Colonic mucosa (tissue), 4 donors: ENCODE measurements at regions not wholly inside any gene's neighbourhood (a gene's known extent, or its start where the extent isn't known, plus 50 kb on each side); places are given as distances from the start of the nearest gene placed in this dataset.

Experiments
- DNase-seq: peaks from one replicate; pipeline ENCODE4 v3.0.0-alpha.2; 2020
- H3K27ac ChIP-seq: fragments of 200-600 bp; one replicate; pipeline ENCODE4 v1.8.0; 2021
- H3K27me3 ChIP-seq: fragments of 200-600 bp; one replicate; pipeline ENCODE4 v1.8.0; 2021
- H3K36me3 ChIP-seq: fragments of 200-600 bp; one replicate; pipeline ENCODE4 v1.8.0; 2021
- H3K4me1 ChIP-seq: fragments of 200-600 bp; one replicate; pipeline ENCODE4 v1.8.0; 2021; ENCODE audit warnings: mild to moderate bottlenecking
- H3K4me3 ChIP-seq: fragments of 200-600 bp; one replicate; pipeline ENCODE4 v1.8.0; 2021
- H3K9ac ChIP-seq, 2 donors: one replicate each; pipeline ENCODE4 v1.7.0; 2013; ENCODE audit warnings: control low read depth in 2 of 2, low read depth in 2 of 2, low read length in 2 of 2
- H3K9me3 ChIP-seq: fragments of 200-600 bp; one replicate; pipeline ENCODE4 v1.8.0; 2021
- CTCF ChIP-seq: fragments of 200-600 bp; IDR thresholded peaks from one replicate; pipeline ENCODE4 v1.8.0; 2022; ENCODE audit warnings: antibody characterized with exemption, mild to moderate bottlenecking
- intact Hi-C: fragments of 100-400 bp; cut with DNase I; formaldehyde crosslinking; loops from one replicate; pipeline ENCODE4 v1.14.1; 2022
- donor health status: healthy.
- donor health status: DM: no; HTN: no; CAD: no.
- donor health status: DM: no; HTN: no; CAD: no.

GRCh38 chr17:83014297-83014696, 65.1 kb upstream of the METRNL start:
- intact Hi-C loops: no loop called here
- no peak for TF ChIP-seq CTCF
- no peak for DNase-seq
- H3K9me3 ChIP-seq: no peaks in the 10 kb centered on the region
- no peak overlapping the region for H3K27ac ChIP-seq
- no peak overlapping the region for H3K4me3 ChIP-seq
- H3K9ac ChIP-seq: no peak overlapping the region
- H3K4me1 ChIP-seq: no peaks in the 10 kb centered on the region
- no peaks in the 10 kb centered on the region for H3K36me3 ChIP-seq
- no peaks in the 10 kb centered on the region for H3K27me3 ChIP-seq

GRCh38 chr17:83014940-83015910, 64.2 kb upstream of the METRNL start:
- TF ChIP-seq CTCF: no peak
- H3K4me3 ChIP-seq: no peak overlapping the region
- intact Hi-C loops: no loop called here
- H3K27me3 ChIP-seq: no peaks in the 10 kb centered on the region
- no peaks in the 10 kb centered on the region for H3K9me3 ChIP-seq
- peak; percentile 12 for DNase-seq
- no peak overlapping the region for H3K9ac ChIP-seq
- no peak overlapping the region for H3K27ac ChIP-seq
- H3K4me1 ChIP-seq: no peaks in the 10 kb centered on the region
- no peaks in the 10 kb centered on the region for H3K36me3 ChIP-seq

GRCh38 chr17:83018658-83019193, 60.7 kb upstream of the METRNL start:
- Histone ChIP-seq H3K27ac (no peak overlapping the region), H3K9ac (no peak overlapping the region), H3K36me3 (no peaks in the 10 kb centered on the region), H3K4me3 (no peak overlapping the region), H3K27me3 (no peaks in the 10 kb centered on the region), H3K4me1 (no peaks in the 10 kb centered on the region), H3K9me3 (no peaks in the 10 kb centered on the region)
- no peak for DNase-seq
- intact Hi-C loops: no loop called here
- no peak for TF ChIP-seq CTCF

GRCh38 chr17:83019376-83019775, 60.0 kb upstream of the METRNL start:
- Histone ChIP-seq H3K36me3 (no peaks in the 10 kb centered on the region), H3K27me3 (no peaks in the 10 kb centered on the region), H3K4me1 (no peaks in the 10 kb centered on the region), H3K9me3 (no peaks in the 10 kb centered on the region), H3K9ac (no peak overlapping the region), H3K27ac (no peak overlapping the region), H3K4me3 (no peak overlapping the region)
- TF ChIP-seq CTCF: no peak
- intact Hi-C loops: no loop called here
- DNase-seq: no peak

GRCh38 chr17:83024218-83024971, 55.0 kb upstream of the METRNL start:
- no peak overlapping the region for H3K27ac ChIP-seq
- no peaks in the 10 kb centered on the region for H3K4me1 ChIP-seq
- intact Hi-C loops: no loop called here
- H3K27me3 ChIP-seq: no peaks in the 10 kb centered on the region
- H3K9ac ChIP-seq: no peak overlapping the region
- TF ChIP-seq CTCF: no peak
- no peaks in the 10 kb centered on the region for H3K9me3 ChIP-seq
- no peak overlapping the region for H3K4me3 ChIP-seq
- DNase-seq: no peak
- no peaks in the 10 kb centered on the region for H3K36me3 ChIP-seq
